ENCODE measurements at regions not wholly inside any gene's neighbourhood (a gene's known extent, or its start where the extent isn't known, plus 50 kb on each side); places are given as distances from the start of the nearest gene placed in this dataset.

DNA sequence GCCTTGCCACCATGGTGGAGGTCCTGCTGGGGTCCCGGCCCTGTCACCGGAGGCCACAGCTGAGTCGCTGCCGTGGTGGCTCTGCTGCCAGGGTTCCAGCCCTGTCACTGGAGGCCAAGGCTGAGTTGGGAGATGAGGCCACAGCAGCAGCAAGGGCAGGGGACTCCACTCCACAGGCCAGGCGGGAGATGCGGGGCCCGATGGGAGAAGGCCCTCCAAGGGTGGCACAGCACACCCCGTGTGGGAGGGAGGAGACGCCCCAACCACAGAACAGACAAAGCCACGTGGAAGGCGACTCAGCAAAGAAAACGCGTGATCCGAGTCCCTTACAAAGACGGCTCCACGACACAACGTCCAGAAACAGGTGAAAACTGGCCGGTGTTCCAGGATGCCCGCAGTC lies 159.3 kb downstream of the BRD1 start:
- TF ChIP-seq, protein P1, sequence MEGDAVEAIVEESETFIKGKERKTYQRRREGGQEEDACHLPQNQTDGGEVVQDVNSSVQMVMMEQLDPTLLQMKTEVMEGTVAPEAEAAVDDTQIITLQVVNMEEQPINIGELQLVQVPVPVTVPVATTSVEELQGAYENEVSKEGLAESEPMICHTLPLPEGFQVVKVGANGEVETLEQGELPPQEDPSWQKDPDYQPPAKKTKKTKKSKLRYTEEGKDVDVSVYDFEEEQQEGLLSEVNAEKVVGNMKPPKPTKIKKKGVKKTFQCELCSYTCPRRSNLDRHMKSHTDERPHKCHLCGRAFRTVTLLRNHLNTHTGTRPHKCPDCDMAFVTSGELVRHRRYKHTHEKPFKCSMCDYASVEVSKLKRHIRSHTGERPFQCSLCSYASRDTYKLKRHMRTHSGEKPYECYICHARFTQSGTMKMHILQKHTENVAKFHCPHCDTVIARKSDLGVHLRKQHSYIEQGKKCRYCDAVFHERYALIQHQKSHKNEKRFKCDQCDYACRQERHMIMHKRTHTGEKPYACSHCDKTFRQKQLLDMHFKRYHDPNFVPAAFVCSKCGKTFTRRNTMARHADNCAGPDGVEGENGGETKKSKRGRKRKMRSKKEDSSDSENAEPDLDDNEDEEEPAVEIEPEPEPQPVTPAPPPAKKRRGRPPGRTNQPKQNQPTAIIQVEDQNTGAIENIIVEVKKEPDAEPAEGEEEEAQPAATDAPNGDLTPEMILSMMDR (IDR thresholded peaks at IDR 0.05) = no peak
- no peak for TF ChIP-seq POLR2A (IDR thresholded peaks at IDR 0.05)
- Histone ChIP-seq H3K9me3 (no peaks in the 10 kb centered on the region), H3K27ac (peak overlapping the region in 2 of 12 donors; percentile 24 to 28), H3K27me3 (peaks cover 0 to 59% (median 33%) of the 10 kb centered on the region in 9 donors), H3K4me1 (peaks cover 0 to 37% (median 14%) of the 10 kb centered on the region in 12 donors), H3K36me3 (no peaks in the 10 kb centered on the region), H3K4me3 (no peak overlapping the region)
- 86 to 93% (median 91%) methylated on average over 15 to 19 of the region's 19 CpGs for WGBS, 4 donors
- DNase-seq (peak in 1 of 5 donors; percentile 7), ATAC-seq (no peak)
- intact Hi-C loops (cut with DNase I) = no loop called here

DNA sequence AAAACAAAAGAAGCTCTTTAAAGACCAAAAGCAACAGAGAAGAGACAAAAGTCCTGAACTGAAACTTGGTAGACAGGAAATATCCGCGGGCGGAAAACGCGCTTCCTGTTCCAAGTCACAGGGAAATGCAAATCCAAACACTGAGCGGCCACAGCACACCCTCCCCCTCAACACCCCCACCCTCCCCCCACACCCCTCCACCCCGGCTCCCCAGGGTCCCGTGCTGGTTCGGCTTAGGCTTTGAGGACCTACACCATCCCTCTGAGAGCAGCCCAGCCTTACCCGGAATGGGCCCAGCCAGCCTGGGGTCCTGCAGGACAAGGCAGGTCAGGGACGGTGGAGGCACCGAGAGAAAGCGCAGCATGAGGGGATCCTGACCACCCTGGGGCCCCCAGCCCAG lies 160.4 kb downstream of the BRD1 start:
- H3K4me3 ChIP-seq = peak overlapping the region in 6 of 12 donors; percentile 3 to 25 (median 14)
- peaks cover 0 to 37% (median 14%) of the 10 kb centered on the region in 12 donors for H3K4me1 ChIP-seq
- 21 to 40% (median 25%) methylated on average over 8 to 13 of the region's 13 CpGs for WGBS, 4 donors
- peaks cover 0 to 58% (median 33%) of the 10 kb centered on the region in 9 donors for H3K27me3 ChIP-seq
- H3K27ac ChIP-seq = peak overlapping the region; percentile 6 to 87 (median 78)
- intact Hi-C loops (cut with DNase I) = no loop called here
- DNase-seq (peak in 4 of 5 donors; percentile 59 to 62 (median 61)), ATAC-seq (peak in 2 of 4 donors; percentile 22 to 69)
- TF ChIP-seq POLR2A (IDR thresholded peaks at IDR 0.05) = no peak
- TF ChIP-seq, protein P1 (IDR thresholded peaks at IDR 0.05) = no peak
- no peaks in the 10 kb centered on the region for H3K36me3 ChIP-seq
- no peaks in the 10 kb centered on the region for H3K9me3 ChIP-seq

DNA sequence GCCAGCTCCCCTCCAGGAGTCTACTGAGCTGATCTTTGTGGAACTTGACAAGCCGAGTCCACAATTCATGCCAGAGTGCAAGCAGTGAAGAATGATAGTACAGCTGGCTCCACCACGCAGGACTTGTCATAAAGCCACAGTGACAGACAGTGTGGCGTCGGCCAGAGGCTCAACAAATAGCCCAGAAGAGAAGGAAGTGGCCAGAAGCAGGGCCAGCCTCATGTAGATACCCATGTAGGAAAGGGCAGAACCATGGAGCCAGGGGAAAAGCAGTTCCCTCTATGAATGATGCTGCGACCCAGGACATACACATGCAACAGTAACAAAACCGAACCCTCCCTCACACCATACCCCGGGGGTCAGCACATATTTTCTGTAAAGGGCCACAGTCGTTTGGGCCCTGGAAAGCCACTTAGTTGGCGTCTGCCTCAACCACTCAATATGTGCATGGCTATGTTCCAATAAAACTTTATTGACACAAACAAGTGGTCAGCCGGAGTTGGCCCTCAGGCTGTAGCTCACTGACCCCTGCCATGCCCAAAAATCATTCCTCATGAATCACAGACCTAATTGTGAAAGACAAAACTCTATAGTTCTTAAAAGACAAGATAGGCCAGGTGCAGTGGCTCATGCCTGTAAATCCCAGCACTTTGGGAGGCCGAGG lies 161.4 kb downstream of the BRD1 start:
- DNase-seq (no peak), ATAC-seq (no peak)
- Histone ChIP-seq H3K27me3 (peaks cover 0 to 51% (median 23%) of the 10 kb centered on the region in 9 donors), H3K36me3 (no peaks in the 10 kb centered on the region), H3K9me3 (no peaks in the 10 kb centered on the region), H3K4me1 (peaks cover 0 to 33% (median 14%) of the 10 kb centered on the region in 12 donors), H3K27ac (peak overlapping the region; percentile 6 to 87 (median 78)), H3K4me3 (no peak overlapping the region)
- TF ChIP-seq, protein P1 (IDR thresholded peaks at IDR 0.05) = no peak
- no peak for TF ChIP-seq POLR2A (IDR thresholded peaks at IDR 0.05)
- intact Hi-C loops (cut with DNase I) = no loop called here
- 79 to 90% (median 85%) methylated on average over 11 of the region's 11 CpGs for WGBS, 4 donors

DNA sequence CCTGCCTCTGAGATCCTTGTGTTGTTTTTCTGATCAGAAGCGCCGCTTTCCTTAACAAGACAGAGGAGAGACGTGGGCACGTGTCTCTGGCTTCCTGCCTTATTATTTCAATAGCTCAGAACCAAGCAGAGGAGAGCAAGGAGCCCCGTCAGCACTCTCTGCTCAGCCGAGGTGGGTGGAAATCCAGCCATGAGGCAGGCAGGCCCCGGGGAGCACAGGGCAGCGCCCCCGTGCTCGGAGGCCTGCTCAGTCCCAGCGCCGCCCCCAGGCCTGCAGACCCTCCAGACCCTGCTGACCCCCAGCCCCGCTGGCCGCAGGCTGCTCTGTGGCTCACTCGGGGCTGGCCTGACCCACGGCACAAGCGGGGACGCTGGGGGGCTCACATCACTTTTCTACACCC lies 162.8 kb downstream of the BRD1 start:
- no peak overlapping the region for H3K4me3 ChIP-seq
- ATAC-seq = no peak
- 50 to 67% (median 62%) methylated on average over 11 to 18 of the region's 18 CpGs for WGBS, 4 donors

More for the DNA sequence above, 162.8 kb downstream of the BRD1 start:
- DNase-seq = peak in 1 of 5 donors; percentile 4
- TF ChIP-seq, protein P1 (IDR thresholded peaks at IDR 0.05) = no peak
- TF ChIP-seq POLR2A (IDR thresholded peaks at IDR 0.05) = no peak
- Histone ChIP-seq H3K4me1 (peaks cover 0 to 22% (median 11%) of the 10 kb centered on the region in 12 donors), H3K9me3 (no peaks in the 10 kb centered on the region), H3K36me3 (no peaks in the 10 kb centered on the region), H3K27me3 (peaks cover 0 to 43% (median 9%) of the 10 kb centered on the region in 9 donors), H3K27ac (peak overlapping the region in 2 of 12 donors; percentile 13 to 27)
- intact Hi-C loops (cut with DNase I) = no loop called here

All from heart left ventricle (tissue), 16 donors.